ENCODE measurements at regions not wholly inside any gene's neighbourhood (a gene's known extent, or its start where the extent isn't known, plus 50 kb on each side); places are given as distances from the start of the nearest gene placed in this dataset.

GRCh38 chr7:25830215-25830614 lies 321.8 kb upstream of the NFE2L3 start:
- no peak for TF ChIP-seq POLR2AphosphoS5 (IDR thresholded peaks at IDR 0.05; ENCODE audit: borderline replicate concordance, low read depth, low read length)
- TF ChIP-seq EZH2 (IDR thresholded peaks at IDR 0.05) = no peak
- no peak for TF ChIP-seq FOXP2 (optimal IDR thresholded peaks at IDR 0.05; ENCODE audit: control extremely low read depth, extremely low read length, insufficient read depth)

All from SK-N-MC (cell line).